Uterus (tissue), 3 donors: ENCODE measurements at regions not wholly inside any gene's neighbourhood (a gene's known extent, or its start where the extent isn't known, plus 50 kb on each side); places are given as distances from the start of the nearest gene placed in this dataset.

Experiments used
- DNase-seq, 2 donors: peaks; one replicate each; pipeline ENCODE4 v3.0.0-alpha.2; 2019 to 2020
- H3K27ac ChIP-seq, 2 donors: fragments of 200-600 bp; sonication (generic); 1 replicate in 1 of 2; 2 replicates in 1 of 2; pipeline ENCODE4 v1.5.1; 2016 to 2018
- H3K27me3 ChIP-seq, 2 donors: fragments of 200-600 bp; sonication (generic); one replicate each; pipeline ENCODE4 v1.5.1; 2018 to 2019; ENCODE audit warnings: control low read depth in 1 of 2
- H3K36me3 ChIP-seq, 2 donors: fragments of 200-600 bp; sonication (generic); one replicate each; pipeline ENCODE4 v1.5.1; 2019; ENCODE audit warnings: control low read depth in 1 of 2
- H3K4me1 ChIP-seq, 2 donors: fragments of 200-600 bp; sonication (generic); one replicate each; pipeline ENCODE4 v1.5.1; 2018 to 2019; ENCODE audit warnings: control low read depth in 1 of 2
- H3K4me3 ChIP-seq, 2 donors: fragments of 200-600 bp; sonication (generic); 1 replicate in 1 of 2; 2 replicates in 1 of 2; pipeline ENCODE4 v1.5.1; 2018 to 2019; ENCODE audit warnings: mild to moderate bottlenecking in 1 of 2
- H3K9me3 ChIP-seq, 2 donors: fragments of 200-600 bp; sonication (generic); one replicate each; pipeline ENCODE4 v1.5.1; 2019; ENCODE audit warnings: control low read depth in 1 of 2
- POLR2A ChIP-seq, 2 donors: fragments of 450-650 bp; IDR thresholded peaks; one replicate each; pipeline ENCODE4 v1.6.1; 2016; ENCODE audit warnings: antibody characterized with exemption in 2 of 2, mild to moderate bottlenecking in 1 of 2, moderate library complexity in 1 of 2
- intact Hi-C: fragments of 100-400 bp; cut with DNase I; formaldehyde crosslinking; loops from one replicate; pipeline ENCODE4 v1.15.1; 2023; ENCODE audit warnings: low total_unique reads
- TF ChIP-seq, protein P1 (sequence below), 4 experiments: fragments of 200-600 bp in 2 of 4; fragments of 450-650 bp in 2 of 4; sonication (generic) in 2 of 4; IDR thresholded peaks; one replicate each; pipeline ENCODE4 v1.5.1; 2016 to 2019; ENCODE audit warnings: antibody characterized with exemption in 4 of 4, mild to moderate bottlenecking in 2 of 4, moderate library complexity in 1 of 4
- donor health status: DM: yes; HTN: yes; CAD: no.

DNA sequence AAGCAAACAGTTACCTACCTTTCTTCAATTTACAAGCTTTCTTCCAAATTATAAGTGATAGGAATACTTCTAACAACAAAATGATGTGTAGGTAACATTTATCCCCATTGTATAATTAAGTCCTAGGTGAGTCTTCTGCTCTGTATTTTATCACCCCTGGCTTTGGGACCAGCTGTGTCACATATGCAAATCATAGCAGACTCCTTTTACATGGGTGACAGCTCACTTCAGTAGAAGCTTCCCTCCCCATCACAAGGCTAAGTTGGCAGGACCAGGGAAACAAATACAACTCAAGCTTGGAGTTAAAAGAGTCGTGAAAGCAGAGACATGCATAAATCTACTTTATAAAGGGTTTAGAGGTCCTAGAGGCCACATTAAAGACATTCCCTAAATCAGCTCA lies 121.1 kb upstream of the RUNX1 start:
- Histone ChIP-seq H3K4me3 (no peak overlapping the region), H3K27me3 (no peaks in the 10 kb centered on the region), H3K36me3 (no peaks in the 10 kb centered on the region), H3K9me3 (no peaks in the 10 kb centered on the region), H3K4me1 (no peaks in the 10 kb centered on the region), H3K27ac (no peak overlapping the region)
- intact Hi-C loops: no loop called here
- TF ChIP-seq POLR2A (IDR thresholded peaks at IDR 0.05): no peak
- TF ChIP-seq, protein P1, sequence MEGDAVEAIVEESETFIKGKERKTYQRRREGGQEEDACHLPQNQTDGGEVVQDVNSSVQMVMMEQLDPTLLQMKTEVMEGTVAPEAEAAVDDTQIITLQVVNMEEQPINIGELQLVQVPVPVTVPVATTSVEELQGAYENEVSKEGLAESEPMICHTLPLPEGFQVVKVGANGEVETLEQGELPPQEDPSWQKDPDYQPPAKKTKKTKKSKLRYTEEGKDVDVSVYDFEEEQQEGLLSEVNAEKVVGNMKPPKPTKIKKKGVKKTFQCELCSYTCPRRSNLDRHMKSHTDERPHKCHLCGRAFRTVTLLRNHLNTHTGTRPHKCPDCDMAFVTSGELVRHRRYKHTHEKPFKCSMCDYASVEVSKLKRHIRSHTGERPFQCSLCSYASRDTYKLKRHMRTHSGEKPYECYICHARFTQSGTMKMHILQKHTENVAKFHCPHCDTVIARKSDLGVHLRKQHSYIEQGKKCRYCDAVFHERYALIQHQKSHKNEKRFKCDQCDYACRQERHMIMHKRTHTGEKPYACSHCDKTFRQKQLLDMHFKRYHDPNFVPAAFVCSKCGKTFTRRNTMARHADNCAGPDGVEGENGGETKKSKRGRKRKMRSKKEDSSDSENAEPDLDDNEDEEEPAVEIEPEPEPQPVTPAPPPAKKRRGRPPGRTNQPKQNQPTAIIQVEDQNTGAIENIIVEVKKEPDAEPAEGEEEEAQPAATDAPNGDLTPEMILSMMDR (IDR thresholded peaks at IDR 0.05): no peak
- no peak for DNase-seq

DNA sequence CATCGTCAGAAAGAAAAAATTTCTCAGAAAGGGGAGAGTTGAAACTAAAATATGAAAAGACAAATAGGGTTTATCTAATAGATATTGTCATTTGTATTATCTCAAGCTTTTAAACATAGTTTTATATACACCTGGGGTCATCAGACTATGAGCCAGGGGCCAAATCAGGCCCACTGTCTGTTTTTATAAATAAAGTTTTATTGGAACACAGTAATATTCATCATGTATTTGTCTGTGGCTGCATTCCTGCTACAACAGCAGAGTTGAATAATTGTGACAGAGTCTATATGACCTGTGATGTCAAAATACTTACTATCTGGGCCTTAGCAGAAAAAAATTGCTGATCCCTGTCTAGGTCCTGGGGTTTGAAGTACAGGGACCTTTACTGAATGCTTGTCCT lies 120.5 kb upstream of the RUNX1 start:
- Histone ChIP-seq H3K4me3 (no peak overlapping the region), H3K4me1 (no peaks in the 10 kb centered on the region), H3K27me3 (no peaks in the 10 kb centered on the region), H3K36me3 (no peaks in the 10 kb centered on the region), H3K27ac (no peak overlapping the region), H3K9me3 (no peaks in the 10 kb centered on the region)
- no peak for DNase-seq
- no peak for TF ChIP-seq POLR2A (IDR thresholded peaks at IDR 0.05)
- TF ChIP-seq, protein P1 (IDR thresholded peaks at IDR 0.05): no peak
- intact Hi-C loops: no loop called here

DNA sequence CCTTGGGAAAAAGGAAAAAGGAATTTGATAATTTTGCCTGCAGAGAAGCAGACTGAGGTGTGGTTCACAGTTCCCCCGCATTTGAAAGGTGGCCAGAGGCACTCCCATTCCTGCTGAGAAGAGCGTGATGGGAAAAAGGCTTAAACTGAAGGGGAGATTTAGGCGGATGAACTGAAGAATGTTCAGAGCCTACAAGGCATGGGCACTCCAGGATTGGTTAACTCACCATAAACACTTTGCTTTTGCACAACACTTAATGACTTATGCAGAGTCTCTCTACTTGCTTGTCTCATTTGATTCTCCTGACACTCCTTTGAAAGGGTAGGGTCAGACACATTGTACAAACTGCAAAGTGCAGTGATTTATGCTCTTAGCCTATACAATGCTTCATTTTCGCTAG lies 119.6 kb upstream of the RUNX1 start:
- no peaks in the 10 kb centered on the region for H3K4me1 ChIP-seq
- no peaks in the 10 kb centered on the region for H3K27me3 ChIP-seq
- no peak for DNase-seq
- no peaks in the 10 kb centered on the region for H3K9me3 ChIP-seq
- no peaks in the 10 kb centered on the region for H3K36me3 ChIP-seq
- H3K4me3 ChIP-seq: no peak overlapping the region
- intact Hi-C loops: no loop called here
- TF ChIP-seq POLR2A (IDR thresholded peaks at IDR 0.05): no peak
- TF ChIP-seq, protein P1 (IDR thresholded peaks at IDR 0.05): no peak
- no peak overlapping the region for H3K27ac ChIP-seq

DNA sequence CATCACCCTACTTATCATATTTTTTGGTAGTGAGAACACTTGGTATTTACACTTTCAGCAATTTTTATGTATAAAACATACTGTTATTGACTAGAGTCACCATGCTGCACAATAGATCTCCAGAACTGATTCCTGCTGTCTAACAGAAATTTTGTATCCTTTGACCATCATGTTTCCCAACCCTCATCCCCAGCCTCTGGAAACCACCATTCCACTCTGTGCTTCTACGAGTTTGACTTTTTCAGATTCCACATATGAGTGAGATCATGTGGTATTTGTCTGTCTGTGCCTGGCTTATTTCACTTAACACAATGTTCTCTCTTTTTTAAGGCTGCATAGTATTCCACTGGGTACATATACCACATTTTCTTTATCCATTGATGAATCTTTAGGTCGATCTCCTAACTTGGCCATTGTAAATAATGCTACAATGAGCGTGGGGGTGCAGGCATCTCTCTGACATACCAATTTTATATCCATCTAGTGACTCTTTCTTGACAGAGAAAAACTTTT lies 115.9 kb upstream of the RUNX1 start:
- H3K9me3 ChIP-seq: no peaks in the 10 kb centered on the region
- no peak for DNase-seq

DNA sequence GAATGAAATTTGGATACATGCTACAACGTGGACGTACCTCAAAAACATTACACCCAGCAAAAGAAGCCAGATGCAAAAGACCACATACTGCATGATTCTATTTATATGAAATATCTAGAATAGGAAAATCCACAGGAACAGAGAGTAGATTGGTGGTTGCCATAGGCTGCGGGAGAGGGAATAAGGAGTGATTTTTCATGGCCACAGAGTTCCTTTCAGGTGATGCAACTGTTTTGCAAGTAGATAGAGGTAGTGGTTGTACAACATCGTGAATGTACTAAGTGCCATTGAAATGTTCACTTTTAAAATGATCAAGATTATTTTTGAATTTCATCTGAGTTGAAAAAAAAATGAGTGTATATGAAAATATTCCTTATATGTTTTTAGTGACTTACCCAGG lies 115.3 kb upstream of the RUNX1 start:
- TF ChIP-seq POLR2A (IDR thresholded peaks at IDR 0.05): no peak
- TF ChIP-seq, protein P1 (IDR thresholded peaks at IDR 0.05): no peak
- Histone ChIP-seq H3K4me3 (no peak overlapping the region), H3K4me1 (no peaks in the 10 kb centered on the region), H3K36me3 (no peaks in the 10 kb centered on the region), H3K27me3 (no peaks in the 10 kb centered on the region), H3K27ac (no peak overlapping the region), H3K9me3 (no peaks in the 10 kb centered on the region)
- intact Hi-C loops: no loop called here
- DNase-seq: no peak

More for the DNA sequence above, 115.9 kb upstream of the RUNX1 start:
- no peak overlapping the region for H3K4me3 ChIP-seq
- intact Hi-C loops: no loop called here
- H3K27ac ChIP-seq: no peak overlapping the region
- H3K4me1 ChIP-seq: no peaks in the 10 kb centered on the region
- no peaks in the 10 kb centered on the region for H3K27me3 ChIP-seq
- no peaks in the 10 kb centered on the region for H3K36me3 ChIP-seq
- TF ChIP-seq, protein P1 (IDR thresholded peaks at IDR 0.05): no peak
- no peak for TF ChIP-seq POLR2A (IDR thresholded peaks at IDR 0.05)
